Liver (tissue), 3 donors: ENCODE measurements at regions not wholly inside any gene's neighbourhood (a gene's known extent, or its start where the extent isn't known, plus 50 kb on each side); places are given as distances from the start of the nearest gene placed in this dataset.

Experiments
- EGR1 ChIP-seq, 2 donors: IDR thresholded peaks; 2 replicates each; pipeline ENCODE4 v1.6.1; 2016 to 2018; ENCODE audit warnings: antibody characterized with exemption in 2 of 2, low read depth in 2 of 2
- HNF4G ChIP-seq: IDR thresholded peaks from 2 replicates; pipeline ENCODE4 v1.6.1; 2016; ENCODE audit warnings: antibody characterized with exemption
- JUND ChIP-seq, 2 donors: IDR thresholded peaks; 2 replicates each; pipeline ENCODE4 v1.6.1; 2016; ENCODE audit warnings: antibody characterized with exemption in 2 of 2
- NR2F2 ChIP-seq: IDR thresholded peaks from 2 replicates; pipeline ENCODE4 v1.6.1; 2016; ENCODE audit warnings: antibody characterized with exemption
- RAD21 ChIP-seq, 2 donors: IDR thresholded peaks; 2 replicates each; pipeline ENCODE4 v1.6.1; 2016; ENCODE audit warnings: antibody characterized with exemption in 2 of 2, mild to moderate bottlenecking in 2 of 2
- SP1 ChIP-seq: IDR thresholded peaks from 2 replicates; pipeline ENCODE4 v1.6.1; 2018; ENCODE audit warnings: antibody characterized with exemption, mild to moderate bottlenecking
- TAF1 ChIP-seq: conservative IDR thresholded peaks from 2 replicates; pipeline ENCODE4 v1.6.1; 2016; ENCODE audit warnings: antibody characterized with exemption, mild to moderate bottlenecking
- YY1 ChIP-seq: IDR thresholded peaks from 2 replicates; pipeline ENCODE4 v1.6.1; 2016; ENCODE audit warnings: antibody characterized with exemption, mild to moderate bottlenecking
- TF ChIP-seq, protein P1 (sequence below): fragments of 150-350 bp; IDR thresholded peaks from 2 replicates; pipeline ENCODE4 v1.5.1; 2017; ENCODE audit warnings: improper control_type of control experiment, low read depth, low read length; ENCODE audit not compliant: missing input control
- TF ChIP-seq, protein P2 (sequence below): IDR thresholded peaks from 2 replicates; pipeline ENCODE4 v1.6.1; 2016; ENCODE audit warnings: antibody characterized with exemption
- TF ChIP-seq, protein P3 (sequence below): IDR thresholded peaks from 2 replicates; pipeline ENCODE4 v1.6.1; 2016; ENCODE audit warnings: antibody characterized with exemption
- TF ChIP-seq, protein P4 (sequence below): IDR thresholded peaks from 2 replicates; pipeline ENCODE4 v1.6.1; 2016; ENCODE audit warnings: antibody characterized with exemption, mild to moderate bottlenecking
- donor health status: healthy.
- donor health status: healthy.

DNA sequence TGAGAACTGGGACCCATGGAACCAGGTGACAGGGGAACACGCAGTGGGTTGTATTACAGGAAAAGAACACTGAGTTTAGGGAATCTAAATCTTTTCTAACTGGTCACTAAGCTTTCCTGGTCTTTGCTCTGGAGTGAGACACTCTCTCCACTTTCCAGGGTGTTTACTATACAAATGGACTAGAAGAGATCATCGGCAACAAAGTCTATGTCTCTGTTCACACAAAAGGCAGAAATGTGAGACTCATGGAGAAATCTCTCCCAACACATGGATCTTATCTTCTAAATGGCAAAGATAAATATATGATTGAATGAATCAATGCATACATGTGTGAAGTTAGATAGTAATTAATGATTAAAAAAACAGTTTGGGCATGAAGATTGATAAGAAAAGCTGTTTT lies 101.6 kb upstream of the DPT start:
- TF ChIP-seq, protein P1, sequence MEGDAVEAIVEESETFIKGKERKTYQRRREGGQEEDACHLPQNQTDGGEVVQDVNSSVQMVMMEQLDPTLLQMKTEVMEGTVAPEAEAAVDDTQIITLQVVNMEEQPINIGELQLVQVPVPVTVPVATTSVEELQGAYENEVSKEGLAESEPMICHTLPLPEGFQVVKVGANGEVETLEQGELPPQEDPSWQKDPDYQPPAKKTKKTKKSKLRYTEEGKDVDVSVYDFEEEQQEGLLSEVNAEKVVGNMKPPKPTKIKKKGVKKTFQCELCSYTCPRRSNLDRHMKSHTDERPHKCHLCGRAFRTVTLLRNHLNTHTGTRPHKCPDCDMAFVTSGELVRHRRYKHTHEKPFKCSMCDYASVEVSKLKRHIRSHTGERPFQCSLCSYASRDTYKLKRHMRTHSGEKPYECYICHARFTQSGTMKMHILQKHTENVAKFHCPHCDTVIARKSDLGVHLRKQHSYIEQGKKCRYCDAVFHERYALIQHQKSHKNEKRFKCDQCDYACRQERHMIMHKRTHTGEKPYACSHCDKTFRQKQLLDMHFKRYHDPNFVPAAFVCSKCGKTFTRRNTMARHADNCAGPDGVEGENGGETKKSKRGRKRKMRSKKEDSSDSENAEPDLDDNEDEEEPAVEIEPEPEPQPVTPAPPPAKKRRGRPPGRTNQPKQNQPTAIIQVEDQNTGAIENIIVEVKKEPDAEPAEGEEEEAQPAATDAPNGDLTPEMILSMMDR = no peak
- TF ChIP-seq TAF1 (no peak), RAD21 (IDR thresholded peaks at IDR 0.05) (no peak), HNF4G (no peak), JUND (IDR thresholded peaks at IDR 0.05) (no peak), NR2F2 (no peak), EGR1 (IDR thresholded peaks at IDR 0.05; ENCODE audit: low read depth in 2 of 2) (no peak), YY1 (no peak), SP1 (no peak)
- TF ChIP-seq, protein P2, sequence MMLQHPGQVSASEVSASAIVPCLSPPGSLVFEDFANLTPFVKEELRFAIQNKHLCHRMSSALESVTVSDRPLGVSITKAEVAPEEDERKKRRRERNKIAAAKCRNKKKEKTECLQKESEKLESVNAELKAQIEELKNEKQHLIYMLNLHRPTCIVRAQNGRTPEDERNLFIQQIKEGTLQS = no peak
- TF ChIP-seq, protein P3, sequence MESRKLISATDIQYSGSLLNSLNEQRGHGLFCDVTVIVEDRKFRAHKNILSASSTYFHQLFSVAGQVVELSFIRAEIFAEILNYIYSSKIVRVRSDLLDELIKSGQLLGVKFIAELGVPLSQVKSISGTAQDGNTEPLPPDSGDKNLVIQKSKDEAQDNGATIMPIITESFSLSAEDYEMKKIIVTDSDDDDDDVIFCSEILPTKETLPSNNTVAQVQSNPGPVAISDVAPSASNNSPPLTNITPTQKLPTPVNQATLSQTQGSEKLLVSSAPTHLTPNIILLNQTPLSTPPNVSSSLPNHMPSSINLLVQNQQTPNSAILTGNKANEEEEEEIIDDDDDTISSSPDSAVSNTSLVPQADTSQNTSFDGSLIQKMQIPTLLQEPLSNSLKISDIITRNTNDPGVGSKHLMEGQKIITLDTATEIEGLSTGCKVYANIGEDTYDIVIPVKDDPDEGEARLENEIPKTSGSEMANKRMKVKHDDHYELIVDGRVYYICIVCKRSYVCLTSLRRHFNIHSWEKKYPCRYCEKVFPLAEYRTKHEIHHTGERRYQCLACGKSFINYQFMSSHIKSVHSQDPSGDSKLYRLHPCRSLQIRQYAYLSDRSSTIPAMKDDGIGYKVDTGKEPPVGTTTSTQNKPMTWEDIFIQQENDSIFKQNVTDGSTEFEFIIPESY = no peak
- TF ChIP-seq, protein P4, sequence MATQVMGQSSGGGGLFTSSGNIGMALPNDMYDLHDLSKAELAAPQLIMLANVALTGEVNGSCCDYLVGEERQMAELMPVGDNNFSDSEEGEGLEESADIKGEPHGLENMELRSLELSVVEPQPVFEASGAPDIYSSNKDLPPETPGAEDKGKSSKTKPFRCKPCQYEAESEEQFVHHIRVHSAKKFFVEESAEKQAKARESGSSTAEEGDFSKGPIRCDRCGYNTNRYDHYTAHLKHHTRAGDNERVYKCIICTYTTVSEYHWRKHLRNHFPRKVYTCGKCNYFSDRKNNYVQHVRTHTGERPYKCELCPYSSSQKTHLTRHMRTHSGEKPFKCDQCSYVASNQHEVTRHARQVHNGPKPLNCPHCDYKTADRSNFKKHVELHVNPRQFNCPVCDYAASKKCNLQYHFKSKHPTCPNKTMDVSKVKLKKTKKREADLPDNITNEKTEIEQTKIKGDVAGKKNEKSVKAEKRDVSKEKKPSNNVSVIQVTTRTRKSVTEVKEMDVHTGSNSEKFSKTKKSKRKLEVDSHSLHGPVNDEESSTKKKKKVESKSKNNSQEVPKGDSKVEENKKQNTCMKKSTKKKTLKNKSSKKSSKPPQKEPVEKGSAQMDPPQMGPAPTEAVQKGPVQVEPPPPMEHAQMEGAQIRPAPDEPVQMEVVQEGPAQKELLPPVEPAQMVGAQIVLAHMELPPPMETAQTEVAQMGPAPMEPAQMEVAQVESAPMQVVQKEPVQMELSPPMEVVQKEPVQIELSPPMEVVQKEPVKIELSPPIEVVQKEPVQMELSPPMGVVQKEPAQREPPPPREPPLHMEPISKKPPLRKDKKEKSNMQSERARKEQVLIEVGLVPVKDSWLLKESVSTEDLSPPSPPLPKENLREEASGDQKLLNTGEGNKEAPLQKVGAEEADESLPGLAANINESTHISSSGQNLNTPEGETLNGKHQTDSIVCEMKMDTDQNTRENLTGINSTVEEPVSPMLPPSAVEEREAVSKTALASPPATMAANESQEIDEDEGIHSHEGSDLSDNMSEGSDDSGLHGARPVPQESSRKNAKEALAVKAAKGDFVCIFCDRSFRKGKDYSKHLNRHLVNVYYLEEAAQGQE = no peak
